Medulla oblongata (tissue), 1 donor: ENCODE measurements at regions not wholly inside any gene's neighbourhood (a gene's known extent, or its start where the extent isn't known, plus 50 kb on each side); places are given as distances from the start of the nearest gene placed in this dataset.

Experiments used
- DNase-seq: peaks from one replicate; pipeline ENCODE4 v3.0.0-alpha.2; 2015; ENCODE audit errors: extremely low spot score

- DNase-seq, result no peak
Measured at GRCh38 chr1:56394298-56394697, 185.1 kb downstream of the PLPP3 start.

- no peak for DNase-seq
Measured at GRCh38 chr1:56390934-56391731, 188.2 kb downstream of the PLPP3 start.

- DNase-seq, result no peak
Measured at GRCh38 chr1:56390232-56390867, 189.0 kb downstream of the PLPP3 start.

GRCh38 chr1:56389813-56390212 lies 189.6 kb downstream of the PLPP3 start:
- DNase-seq, result no peak

- DNase-seq, result no peak
Measured at GRCh38 chr1:56387071-56387740, 192.2 kb downstream of the PLPP3 start.

- DNase-seq, result no peak
Measured at GRCh38 chr1:56385314-56385713, 194.0 kb downstream of the PLPP3 start.

- DNase-seq, result no peak
Measured at GRCh38 chr1:56382929-56383328, 196.4 kb downstream of the PLPP3 start.

GRCh38 chr1:56380531-56380930 lies 198.8 kb downstream of the PLPP3 start:
- DNase-seq, result no peak

- peak; percentile 27 for DNase-seq
Measured at GRCh38 chr1:56378341-56379070, 200.9 kb downstream of the PLPP3 start.

GRCh38 chr1:56377431-56377830 lies 201.9 kb downstream of the PLPP3 start:
- DNase-seq, result no peak

GRCh38 chr1:56376188-56376984 lies 203.0 kb downstream of the PLPP3 start:
- peak; percentile 61 for DNase-seq

- DNase-seq, result no peak
Measured at GRCh38 chr1:56375326-56375804, 204.0 kb downstream of the PLPP3 start.

- peak; percentile 12 for DNase-seq
Measured at GRCh38 chr1:56374026-56374974, 205.1 kb downstream of the PLPP3 start.

- DNase-seq, result no peak
Measured at GRCh38 chr1:56370513-56370912, 208.8 kb downstream of the PLPP3 start.

- peak; percentile 81 for DNase-seq
Measured at GRCh38 chr1:56363007-56363770, 216.2 kb downstream of the PLPP3 start.

- DNase-seq, result no peak
Measured at GRCh38 chr1:56360021-56360420, 219.3 kb downstream of the PLPP3 start.

GRCh38 chr1:56359056-56359455 lies 220.3 kb downstream of the PLPP3 start:
- no peak for DNase-seq

- no peak for DNase-seq
Measured at GRCh38 chr1:56357927-56358690, 221.3 kb downstream of the PLPP3 start.
